Mesodermal cell (in vitro differentiated cells): ENCODE measurements at regions not wholly inside any gene's neighbourhood (a gene's known extent, or its start where the extent isn't known, plus 50 kb on each side); places are given as distances from the start of the nearest gene placed in this dataset.

ENCODE experiments used
- H3K27ac ChIP-seq: 2 replicates; pipeline ENCODE4 v1.7.0; 2013; ENCODE audit warnings: mild to moderate bottlenecking, low read depth, low read length, moderate library complexity; ENCODE audit not compliant: severe bottlenecking
- H3K36me3 ChIP-seq: 2 replicates; pipeline ENCODE4 v1.7.1; 2013; ENCODE audit warnings: mild to moderate bottlenecking, low read length, moderate library complexity; ENCODE audit not compliant: control insufficient read depth, insufficient read depth
- H3K4me1 ChIP-seq: one replicate; pipeline ENCODE4 v1.7.1; 2013; ENCODE audit warnings: mild to moderate bottlenecking, low read length; ENCODE audit not compliant: insufficient read depth, control insufficient read depth, poor library complexity, severe bottlenecking
- H3K4me3 ChIP-seq: 2 replicates; pipeline ENCODE4 v1.7.0; 2013; ENCODE audit warnings: low read length, control low read depth, mild to moderate bottlenecking; ENCODE audit not compliant: insufficient read depth, poor library complexity, severe bottlenecking; ENCODE audit errors: extremely low read depth
- H3K9me3 ChIP-seq: 2 replicates; pipeline ENCODE4 v1.7.1; 2013; ENCODE audit warnings: mild to moderate bottlenecking, low read length, moderate library complexity; ENCODE audit not compliant: control insufficient read depth
- WGBS, 2 experiments: methylation state at CpG; one replicate each; pipeline ENCODE4 v1.1.5; 2013; ENCODE audit warnings: missing lambda C conversion rate in 2 of 2; ENCODE audit not compliant: insufficient coverage in 2 of 2; 5-methylcytosine and 5-hydroxymethylcytosine counted together

DNA sequence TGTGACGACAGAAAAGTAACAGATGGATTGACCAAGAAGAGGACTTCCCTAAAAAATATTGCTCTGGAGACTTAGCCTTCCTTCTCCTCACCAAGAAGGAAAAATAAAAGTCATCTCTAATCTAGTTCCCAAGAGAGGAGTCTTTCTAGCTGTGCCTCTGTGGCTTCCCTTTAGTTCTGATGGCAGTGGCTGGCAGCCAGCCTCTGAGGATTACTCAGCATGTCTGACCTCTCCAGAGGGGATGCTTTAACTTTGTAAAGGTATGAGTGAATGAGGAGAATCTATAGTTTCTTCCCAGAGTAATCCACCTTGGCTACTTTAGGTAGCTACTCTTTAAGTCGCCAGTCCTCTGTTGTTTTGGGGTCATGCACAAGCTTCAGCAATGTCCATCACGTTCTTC lies 163.9 kb upstream of the KIT start:
- WGBS, 2 experiments = 90% methylated on average over 2 of the region's 3 CpGs; no CpG with 5 or more reads in 1 of the 2 experiments
- H3K4me1 ChIP-seq = peaks cover 10% of the 10 kb centered on the region
- H3K9me3 ChIP-seq = no peaks in the 10 kb centered on the region
- no peak overlapping the region for H3K4me3 ChIP-seq
- H3K36me3 ChIP-seq = no peaks in the 10 kb centered on the region
- no peak overlapping the region for H3K27ac ChIP-seq

DNA sequence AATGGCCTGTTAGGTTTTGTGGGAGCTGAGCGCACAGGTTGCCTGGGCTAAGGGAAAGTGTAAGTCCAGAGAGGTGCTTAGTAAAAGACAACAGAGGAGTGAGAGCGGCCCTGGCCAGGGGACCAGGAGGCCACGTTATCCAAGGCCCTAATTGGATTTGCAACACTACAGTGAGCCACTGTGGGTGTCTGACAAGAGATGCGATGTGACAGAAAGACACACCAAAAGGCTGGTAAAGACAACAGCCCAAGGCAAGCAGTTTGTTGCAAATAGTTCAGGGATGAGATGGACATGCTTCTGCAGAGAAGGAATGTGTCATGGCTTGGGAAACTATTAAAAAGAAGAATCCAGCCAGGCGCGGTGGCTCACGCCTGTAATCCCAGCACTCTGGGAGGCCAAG lies 162.7 kb upstream of the KIT start:
- no peak overlapping the region for H3K27ac ChIP-seq
- H3K4me1 ChIP-seq = peaks cover 19% of the 10 kb centered on the region
- no peaks in the 10 kb centered on the region for H3K36me3 ChIP-seq
- no peaks in the 10 kb centered on the region for H3K9me3 ChIP-seq
- no peak overlapping the region for H3K4me3 ChIP-seq
- 85 to 90% methylated on average over 7 of the region's 7 CpGs for WGBS, 2 experiments

DNA sequence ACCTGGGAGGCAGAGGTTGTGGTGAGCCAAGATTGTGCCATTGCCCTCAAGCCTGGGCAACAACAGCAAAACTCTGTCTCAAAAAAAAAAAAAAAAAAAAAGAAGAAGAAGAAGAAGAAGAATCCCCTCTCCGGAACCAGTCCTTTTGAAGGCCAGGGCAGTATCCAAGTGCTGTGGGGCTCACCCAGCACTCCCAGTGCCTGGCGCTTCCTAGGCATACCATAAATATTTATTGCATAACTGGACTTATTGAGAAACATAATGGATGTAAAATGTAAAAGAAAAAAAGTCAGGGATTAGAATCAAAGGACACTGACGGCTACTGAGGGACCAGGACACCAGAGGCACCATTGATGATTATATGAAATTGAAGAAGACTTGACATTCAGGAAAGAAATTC lies 162.1 kb upstream of the KIT start:
- no peak overlapping the region for H3K27ac ChIP-seq
- H3K4me3 ChIP-seq = no peak overlapping the region
- WGBS, 2 experiments = 86 to 91% methylated on average over 1 of the region's 3 CpGs
- H3K36me3 ChIP-seq = no peaks in the 10 kb centered on the region
- H3K9me3 ChIP-seq = no peaks in the 10 kb centered on the region
- H3K4me1 ChIP-seq = peaks cover 19% of the 10 kb centered on the region

DNA sequence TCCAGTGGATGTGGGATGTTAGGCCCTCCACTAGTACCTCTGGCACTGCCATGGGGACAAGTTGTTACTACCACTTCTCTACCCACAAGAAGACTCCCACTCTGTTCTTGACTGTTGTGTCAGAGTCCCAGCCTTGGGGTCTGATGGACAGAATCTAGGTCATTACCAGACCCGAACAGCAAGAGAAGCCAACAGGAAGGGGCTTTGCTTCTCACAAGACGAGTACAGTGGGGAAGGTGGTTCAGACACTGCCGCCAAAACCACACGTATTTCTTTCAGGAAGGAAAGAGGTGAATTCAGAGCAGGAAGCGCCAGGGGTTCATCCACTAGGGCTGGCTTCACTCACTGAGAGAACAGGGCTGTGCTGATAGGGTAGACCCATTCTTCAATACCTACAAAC lies 161.3 kb upstream of the KIT start:
- Histone ChIP-seq H3K4me3 (no peak overlapping the region), H3K27ac (no peak overlapping the region), H3K4me1 (peaks cover 19% of the 10 kb centered on the region), H3K36me3 (no peaks in the 10 kb centered on the region), H3K9me3 (no peaks in the 10 kb centered on the region)
- 92 to 97% methylated on average over 3 to 5 of the region's 5 CpGs for WGBS, 2 experiments

DNA sequence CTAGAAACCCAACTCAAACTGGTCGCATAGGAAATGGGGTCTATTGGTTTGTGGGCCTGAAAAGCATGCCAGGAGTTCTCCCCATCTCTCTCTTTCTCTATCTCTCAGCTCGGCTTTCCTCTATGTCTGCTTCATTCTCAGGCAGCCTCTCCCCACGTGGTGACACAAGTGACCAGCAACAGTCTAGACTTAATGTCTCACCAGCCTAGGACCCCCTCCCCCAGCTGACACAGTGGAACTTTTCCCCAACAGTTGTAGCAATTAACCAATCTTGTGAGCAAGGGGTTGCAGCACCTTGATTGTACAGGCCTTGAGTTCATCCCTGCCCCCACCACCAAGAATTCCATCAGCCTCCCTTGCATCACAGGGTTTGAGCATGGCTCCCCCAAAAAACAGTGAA lies 159.8 kb upstream of the KIT start:
- H3K36me3 ChIP-seq = no peaks in the 10 kb centered on the region
- peaks cover 19% of the 10 kb centered on the region for H3K4me1 ChIP-seq
- WGBS, 2 experiments = 61% methylated on average over 3 of the region's 3 CpGs; no CpG with 5 or more reads in 1 of the 2 experiments
- no peaks in the 10 kb centered on the region for H3K9me3 ChIP-seq
- no peak overlapping the region for H3K4me3 ChIP-seq
- no peak overlapping the region for H3K27ac ChIP-seq

DNA sequence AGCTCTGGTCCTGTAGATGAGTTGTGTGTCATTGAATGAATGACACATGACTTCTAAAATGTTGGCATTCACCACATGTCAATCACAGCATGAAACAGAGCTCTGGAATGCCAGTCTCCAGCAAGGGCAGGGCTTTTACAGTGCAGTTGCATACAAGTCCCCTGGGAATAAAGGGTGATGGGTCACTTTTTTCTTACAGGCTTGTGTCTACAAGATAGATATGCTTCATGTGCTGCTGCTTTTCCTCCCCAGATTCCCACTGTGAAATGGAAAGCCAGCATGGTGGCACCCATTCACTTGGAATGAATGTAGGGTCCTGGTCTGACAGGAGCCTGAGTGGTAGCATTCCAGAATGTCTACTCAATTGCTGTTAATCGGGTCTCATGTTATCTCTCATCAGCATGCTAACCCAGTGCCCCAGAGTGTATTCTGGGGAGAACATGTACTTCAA lies 159.1 kb upstream of the KIT start:
- Histone ChIP-seq H3K36me3 (no peaks in the 10 kb centered on the region), H3K27ac (peak overlapping the region; percentile 81), H3K4me1 (peaks cover 19% of the 10 kb centered on the region), H3K9me3 (no peaks in the 10 kb centered on the region), H3K4me3 (no peak overlapping the region)
- WGBS, 2 experiments = 50 to 83% methylated on average over 1 of the region's 1 CpG

DNA sequence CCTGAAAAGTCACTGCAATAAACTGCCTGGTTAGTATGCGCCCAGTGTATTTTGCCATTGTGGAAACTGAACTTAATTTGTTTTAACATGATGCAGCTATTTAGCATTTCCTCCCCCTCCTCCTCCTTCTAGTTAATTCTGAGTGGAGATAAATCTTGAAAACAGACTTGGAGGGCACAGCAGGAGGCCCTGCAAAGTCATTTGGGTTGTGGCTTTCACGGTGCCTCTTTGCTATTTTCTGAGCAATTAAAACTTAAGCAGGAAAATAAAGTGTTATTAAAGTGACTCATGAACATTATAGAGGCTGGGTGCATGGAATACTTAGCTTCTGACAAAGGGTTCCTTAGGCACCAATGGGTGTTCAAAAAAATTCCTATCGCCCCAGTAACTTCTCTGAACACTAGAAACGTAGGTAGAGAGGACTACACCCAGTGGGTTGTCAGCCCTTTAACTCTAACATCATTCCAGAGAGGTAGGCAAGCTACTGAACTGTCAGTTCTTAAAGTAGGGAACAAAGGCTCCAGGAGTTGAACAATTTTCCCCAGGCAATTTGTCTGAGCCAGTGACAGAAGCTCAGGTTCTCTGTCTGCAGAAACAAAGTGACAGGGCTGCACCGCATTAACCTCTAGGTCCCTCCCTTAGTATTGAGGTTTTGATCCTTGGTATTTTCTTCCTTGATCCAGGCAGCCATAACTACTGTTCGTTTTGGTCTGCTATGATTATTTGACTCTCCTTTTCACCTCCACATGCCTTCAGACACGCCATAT lies 158.3 kb upstream of the KIT start:
- no peaks in the 10 kb centered on the region for H3K36me3 ChIP-seq
- H3K4me1 ChIP-seq = peaks cover 19% of the 10 kb centered on the region
- WGBS, 2 experiments = 45 to 65% methylated on average over 3 to 5 of the region's 7 CpGs
- no peak overlapping the region for H3K4me3 ChIP-seq
- H3K9me3 ChIP-seq = no peaks in the 10 kb centered on the region
- H3K27ac ChIP-seq = peak overlapping the region; percentile 81

DNA sequence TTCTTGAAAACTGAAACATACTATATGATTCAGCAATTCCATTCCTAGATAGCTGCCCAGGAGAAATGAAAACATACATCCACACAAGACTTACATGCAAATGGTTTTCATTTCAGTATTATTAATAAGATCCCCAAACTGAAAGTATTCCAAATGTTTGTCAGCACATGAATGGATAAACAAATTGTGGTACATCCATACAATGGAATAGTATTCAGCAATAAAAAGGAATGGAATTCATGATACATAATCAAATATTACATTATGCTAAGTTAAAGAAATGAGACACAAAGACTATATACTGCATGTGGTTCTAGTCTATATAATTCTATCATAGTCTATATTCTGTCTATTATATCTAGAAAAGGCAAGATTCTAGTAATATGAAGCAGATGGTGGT lies 152.4 kb upstream of the KIT start:
- no peak overlapping the region for H3K27ac ChIP-seq
- H3K36me3 ChIP-seq = no peaks in the 10 kb centered on the region
- peaks cover 4% of the 10 kb centered on the region for H3K9me3 ChIP-seq
- H3K4me1 ChIP-seq = no peaks in the 10 kb centered on the region
- H3K4me3 ChIP-seq = no peak overlapping the region

DNA sequence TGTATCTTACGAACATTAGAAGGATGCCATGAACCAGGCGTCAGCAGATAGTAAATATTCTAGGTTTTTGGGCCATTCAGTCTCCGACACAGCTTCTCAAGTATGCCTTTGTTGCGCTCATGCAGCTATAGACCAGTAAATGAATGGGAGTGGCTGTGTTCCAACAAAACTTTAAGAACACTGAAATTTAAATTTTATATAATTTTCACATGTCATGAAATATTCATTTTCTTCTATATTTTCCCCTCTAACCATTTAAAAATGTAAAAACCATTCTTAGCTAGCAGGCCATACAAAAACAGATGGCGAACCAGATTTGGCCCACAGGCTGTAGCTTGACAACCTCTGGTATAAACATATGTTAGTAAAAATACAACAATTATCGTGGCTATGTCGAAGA lies 151.8 kb upstream of the KIT start:
- Histone ChIP-seq H3K4me1 (no peaks in the 10 kb centered on the region), H3K36me3 (no peaks in the 10 kb centered on the region), H3K9me3 (peaks cover 4% of the 10 kb centered on the region), H3K4me3 (no peak overlapping the region), H3K27ac (no peak overlapping the region)
- 74 to 86% methylated on average over 2 of the region's 7 CpGs for WGBS, 2 experiments

DNA sequence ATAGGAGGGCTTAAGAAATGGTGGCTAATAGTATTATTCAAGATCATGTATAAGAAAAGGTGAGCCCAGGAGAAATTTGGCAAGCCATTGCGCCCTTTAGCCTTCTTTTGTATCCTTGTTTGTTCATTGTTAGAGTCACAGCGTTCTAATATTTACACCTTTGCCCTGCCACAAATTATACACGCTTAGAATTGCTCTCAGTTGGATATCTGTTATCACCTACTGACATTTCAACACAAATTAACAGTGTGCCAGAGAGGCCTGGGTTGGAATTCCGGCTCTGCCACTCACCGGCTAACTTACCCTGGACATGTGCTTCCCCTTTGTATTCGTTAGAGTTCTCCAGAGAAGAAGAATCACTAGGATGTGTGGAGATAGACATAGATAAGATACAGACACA lies 148.7 kb upstream of the KIT start:
- Histone ChIP-seq H3K4me3 (no peak overlapping the region), H3K4me1 (peaks cover 11% of the 10 kb centered on the region), H3K27ac (no peak overlapping the region), H3K9me3 (peaks cover 4% of the 10 kb centered on the region), H3K36me3 (no peaks in the 10 kb centered on the region)
- 89 to 92% methylated on average over 2 to 4 of the region's 6 CpGs for WGBS, 2 experiments

DNA sequence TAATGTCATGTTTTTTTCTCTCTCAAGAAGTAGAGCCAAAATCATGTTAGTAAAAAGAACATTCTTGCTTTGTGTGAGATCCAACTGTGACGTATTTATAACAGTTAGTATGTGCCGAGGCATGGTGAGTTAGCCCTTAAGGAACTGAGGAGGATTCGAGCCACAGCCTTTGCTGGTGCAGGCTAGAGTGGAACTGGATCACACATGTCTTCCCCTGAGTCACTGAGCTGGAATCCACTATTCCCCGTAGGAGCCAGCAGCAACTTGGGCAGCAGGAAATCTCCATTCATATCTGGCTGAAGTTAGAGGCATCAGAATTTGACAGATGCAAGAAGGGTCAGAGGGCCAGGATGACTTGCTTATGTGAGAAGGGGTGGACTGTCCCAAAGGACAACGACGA lies 144.6 kb upstream of the KIT start:
- Histone ChIP-seq H3K4me3 (no peak overlapping the region), H3K4me1 (peaks cover 11% of the 10 kb centered on the region), H3K27ac (no peak overlapping the region), H3K9me3 (no peaks in the 10 kb centered on the region), H3K36me3 (no peaks in the 10 kb centered on the region)
- 79 to 83% methylated on average over 6 of the region's 6 CpGs for WGBS, 2 experiments
